ENCODE measurements at regions not wholly inside any gene's neighbourhood (a gene's known extent, or its start where the extent isn't known, plus 50 kb on each side); places are given as distances from the start of the nearest gene placed in this dataset.

DNA sequence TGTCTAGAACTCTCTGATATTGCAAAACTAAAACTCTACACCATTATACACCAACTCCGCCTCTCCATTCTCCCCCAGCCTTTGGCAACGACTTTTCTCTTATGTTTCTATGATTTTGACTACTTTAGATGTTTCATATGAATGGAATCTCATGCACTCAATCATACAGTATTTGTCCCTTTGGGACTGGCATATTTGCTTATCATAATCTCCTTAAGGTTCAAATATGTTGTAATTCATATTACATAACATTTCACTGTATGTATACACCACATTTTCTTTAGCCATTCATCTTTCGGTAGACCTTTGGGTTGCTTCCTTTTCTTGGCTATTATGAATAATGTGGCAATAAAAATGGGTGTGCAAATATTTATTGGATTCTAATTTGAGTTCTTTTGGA, 164.4 kb downstream of the ARL4A start:
- intact Hi-C loops (cut with micrococcal nuclease): no loop called here

DNA sequence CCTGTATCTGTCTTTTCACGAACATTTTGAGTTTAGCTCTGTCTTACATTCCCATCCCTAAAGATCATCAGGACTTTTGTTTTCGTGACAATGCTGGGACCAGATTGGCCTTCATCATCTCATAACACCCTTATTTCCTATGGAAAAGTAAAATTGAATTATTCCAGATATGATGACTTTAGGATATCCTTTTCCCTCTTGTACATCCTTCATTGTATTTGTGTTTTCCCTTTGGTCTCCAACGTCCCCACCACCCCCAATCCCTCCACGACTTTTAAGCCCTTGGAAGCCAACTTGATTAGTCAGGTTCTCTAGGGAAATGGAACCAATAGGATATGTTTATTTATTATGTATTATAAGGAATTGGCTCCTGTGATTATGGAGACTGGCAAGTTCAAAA, 167.6 kb downstream of the ARL4A start:
- no peaks in the 10 kb centered on the region for H3K4me1 Mint-ChIP-seq (ENCODE audit: low read depth)
- intact Hi-C loops (cut with micrococcal nuclease): no loop called here
- H3K27me3 Mint-ChIP-seq (ENCODE audit: low read depth): no peaks in the 10 kb centered on the region
- H3K9me3 Mint-ChIP-seq: no peaks in the 10 kb centered on the region
- no peak overlapping the region for H3K27ac Mint-ChIP-seq
- DNase-seq (ENCODE audit: low spot score): no peak
- H3K4me3 Mint-ChIP-seq (ENCODE audit: low read depth): no peak overlapping the region
- H3K36me3 Mint-ChIP-seq (ENCODE audit: low read depth): no peaks in the 10 kb centered on the region

More for the DNA sequence above, 164.4 kb downstream of the ARL4A start:
- peaks cover 6% of the 10 kb centered on the region for H3K27me3 Mint-ChIP-seq (ENCODE audit: low read depth)
- DNase-seq (ENCODE audit: low spot score): no peak
- H3K4me1 Mint-ChIP-seq (ENCODE audit: low read depth): no peaks in the 10 kb centered on the region
- no peak overlapping the region for H3K27ac Mint-ChIP-seq
- H3K36me3 Mint-ChIP-seq (ENCODE audit: low read depth): no peaks in the 10 kb centered on the region
- no peaks in the 10 kb centered on the region for H3K9me3 Mint-ChIP-seq
- H3K4me3 Mint-ChIP-seq (ENCODE audit: low read depth): no peak overlapping the region

DNA sequence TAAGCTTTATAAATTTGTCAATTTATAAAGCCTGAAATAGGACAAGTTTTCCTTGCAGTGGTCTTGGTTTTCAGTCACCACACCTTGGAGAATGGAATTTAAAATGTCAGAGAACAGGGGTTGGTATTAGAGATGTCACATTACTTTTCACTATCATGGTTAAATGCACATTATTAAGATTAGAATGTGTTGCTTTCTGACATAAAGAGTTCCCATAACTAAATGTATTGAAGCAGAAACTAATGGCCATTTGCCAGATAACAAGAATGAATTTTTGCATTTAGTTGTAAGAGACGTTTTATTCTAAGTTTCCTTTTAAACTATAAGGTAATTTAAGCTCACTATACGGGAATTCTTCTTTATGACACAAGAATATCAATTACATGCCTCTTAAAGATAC, 172.3 kb downstream of the ARL4A start:
- no peaks in the 10 kb centered on the region for H3K9me3 Mint-ChIP-seq
- no peaks in the 10 kb centered on the region for H3K27me3 Mint-ChIP-seq (ENCODE audit: low read depth)
- intact Hi-C loops (cut with micrococcal nuclease): no loop called here
- H3K4me3 Mint-ChIP-seq (ENCODE audit: low read depth): no peak overlapping the region
- no peaks in the 10 kb centered on the region for H3K36me3 Mint-ChIP-seq (ENCODE audit: low read depth)
- DNase-seq (ENCODE audit: low spot score): no peak
- no peaks in the 10 kb centered on the region for H3K4me1 Mint-ChIP-seq (ENCODE audit: low read depth)
- no peak overlapping the region for H3K27ac Mint-ChIP-seq

DNA sequence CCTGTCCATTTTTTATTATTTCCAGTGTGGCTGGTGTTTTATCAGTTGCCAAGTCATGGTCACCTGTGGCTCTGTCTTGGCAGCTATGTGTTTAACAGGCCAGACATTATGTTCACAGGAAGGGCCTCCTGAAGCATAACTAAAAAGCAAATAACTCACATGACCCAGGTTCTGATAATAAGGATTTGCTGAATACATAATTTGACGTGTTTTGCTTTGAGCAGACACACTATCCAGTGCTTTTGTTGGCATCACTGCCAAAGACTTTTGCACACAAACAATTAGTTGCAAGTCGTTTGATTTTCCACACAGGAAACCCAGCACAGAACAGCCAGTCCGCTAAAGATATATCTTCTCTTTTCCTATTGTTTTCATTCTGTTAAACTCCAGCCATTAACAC, 173.6 kb downstream of the ARL4A start:
- no peaks in the 10 kb centered on the region for H3K36me3 Mint-ChIP-seq (ENCODE audit: low read depth)
- no peaks in the 10 kb centered on the region for H3K9me3 Mint-ChIP-seq
- intact Hi-C loops (cut with micrococcal nuclease): no loop called here
- H3K27ac Mint-ChIP-seq: no peak overlapping the region
- no peak overlapping the region for H3K4me3 Mint-ChIP-seq (ENCODE audit: low read depth)
- H3K27me3 Mint-ChIP-seq (ENCODE audit: low read depth): no peaks in the 10 kb centered on the region
- DNase-seq (ENCODE audit: low spot score): no peak
- H3K4me1 Mint-ChIP-seq (ENCODE audit: low read depth): no peaks in the 10 kb centered on the region

DNA sequence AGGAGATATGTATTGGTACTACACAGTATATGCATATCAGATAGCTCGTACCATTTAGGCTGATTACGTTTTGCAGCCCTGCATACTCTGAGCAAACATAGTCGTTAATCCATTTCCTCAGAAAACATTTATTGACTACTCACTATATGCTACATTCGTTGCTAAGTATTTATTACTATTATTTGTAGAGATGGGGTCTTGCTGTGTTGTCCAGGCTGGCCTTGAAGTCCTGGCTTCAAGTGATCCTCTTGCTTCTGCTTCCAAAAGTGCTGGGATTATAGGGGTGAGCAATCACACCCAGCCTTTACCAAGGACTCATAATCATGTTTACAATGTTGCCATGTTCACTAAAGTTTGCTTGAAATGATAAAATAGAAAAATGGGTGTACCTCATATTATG, 174.7 kb downstream of the ARL4A start:
- Mint-ChIP-seq H3K27me3 (ENCODE audit: low read depth) (no peaks in the 10 kb centered on the region), H3K9me3 (no peaks in the 10 kb centered on the region), H3K4me1 (ENCODE audit: low read depth) (no peaks in the 10 kb centered on the region), H3K27ac (no peak overlapping the region), H3K4me3 (ENCODE audit: low read depth) (no peak overlapping the region), H3K36me3 (ENCODE audit: low read depth) (no peaks in the 10 kb centered on the region)
- intact Hi-C loops (cut with micrococcal nuclease): no loop called here
- DNase-seq (ENCODE audit: low spot score): no peak

DNA sequence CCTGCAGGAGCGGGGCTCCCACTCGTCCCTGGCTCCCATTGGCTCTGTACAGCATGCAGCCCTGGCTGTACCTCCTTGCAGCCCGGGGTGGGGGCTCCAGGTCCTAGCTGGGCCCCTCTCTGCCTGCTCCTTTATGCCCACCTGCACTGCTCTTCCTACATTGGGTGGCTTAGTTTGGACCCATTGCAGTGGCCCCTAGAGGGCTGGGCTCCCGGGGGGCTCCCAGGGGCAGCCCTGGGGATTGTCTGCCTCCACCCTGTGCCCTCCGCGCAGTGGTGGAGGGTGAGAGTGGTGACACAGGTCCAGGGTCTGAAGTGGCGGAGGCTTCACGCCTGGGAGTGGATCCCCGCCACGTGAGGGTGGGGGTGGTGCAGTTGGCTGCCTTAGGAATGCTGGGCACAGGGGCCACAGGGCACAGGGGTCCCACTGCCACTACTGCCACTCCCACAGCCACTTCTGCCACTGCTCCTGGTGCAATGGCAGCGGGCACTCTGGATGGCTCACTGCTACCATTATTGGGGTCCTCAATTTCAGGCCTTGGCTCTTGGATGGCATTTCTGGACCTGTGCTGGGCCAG, 177.1 kb downstream of the ARL4A start:
- intact Hi-C loops (cut with micrococcal nuclease): no loop called here

DNA sequence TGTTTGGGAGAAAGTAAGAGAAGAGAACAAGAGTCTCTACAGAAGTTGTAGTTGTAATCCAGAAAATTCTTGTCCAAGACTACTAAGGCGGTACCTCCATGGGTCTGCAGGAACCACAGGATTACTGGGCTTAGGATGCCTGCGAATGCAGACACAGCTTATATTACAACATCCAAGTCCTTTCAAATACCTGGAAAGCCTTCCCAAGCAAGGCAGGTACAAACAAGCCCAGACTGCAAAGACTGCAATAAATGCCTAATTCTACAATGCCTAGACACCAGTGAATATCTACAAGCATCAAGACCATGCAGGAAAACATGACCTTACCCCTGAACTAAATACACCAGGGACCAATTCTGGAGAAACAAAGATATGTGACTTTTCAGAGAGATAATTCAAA, 178.2 kb downstream of the ARL4A start:
- Mint-ChIP-seq H3K27ac (no peak overlapping the region), H3K36me3 (ENCODE audit: low read depth) (no peaks in the 10 kb centered on the region), H3K4me3 (ENCODE audit: low read depth) (no peak overlapping the region), H3K27me3 (ENCODE audit: low read depth) (no peaks in the 10 kb centered on the region), H3K4me1 (ENCODE audit: low read depth) (no peaks in the 10 kb centered on the region), H3K9me3 (no peaks in the 10 kb centered on the region)
- intact Hi-C loops (cut with micrococcal nuclease): no loop called here
- no peak for DNase-seq (ENCODE audit: low spot score)

More for the DNA sequence above, 177.1 kb downstream of the ARL4A start:
- H3K9me3 Mint-ChIP-seq: no peaks in the 10 kb centered on the region
- no peaks in the 10 kb centered on the region for H3K36me3 Mint-ChIP-seq (ENCODE audit: low read depth)
- H3K27ac Mint-ChIP-seq: no peak overlapping the region
- DNase-seq (ENCODE audit: low spot score): no peak
- no peaks in the 10 kb centered on the region for H3K4me1 Mint-ChIP-seq (ENCODE audit: low read depth)
- H3K27me3 Mint-ChIP-seq (ENCODE audit: low read depth): no peaks in the 10 kb centered on the region
- no peak overlapping the region for H3K4me3 Mint-ChIP-seq (ENCODE audit: low read depth)

DNA sequence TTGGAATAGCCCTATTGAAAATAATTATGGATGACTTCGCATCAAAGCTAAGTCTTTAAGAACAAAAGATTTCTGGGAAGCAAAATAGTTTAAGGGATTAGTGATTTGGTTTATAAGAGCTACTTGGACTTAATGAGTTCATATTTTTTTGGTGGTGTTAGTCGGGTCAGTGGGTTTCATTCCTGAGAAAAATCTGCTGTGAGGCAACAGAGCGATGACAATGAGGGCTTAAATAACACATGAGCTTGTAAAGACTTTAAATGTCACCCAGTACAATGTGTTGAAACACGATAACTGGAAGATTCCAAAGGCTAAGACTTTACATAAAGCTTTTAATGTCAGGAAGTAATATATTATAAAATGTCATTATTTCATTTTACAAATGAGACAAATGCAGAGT, 178.8 kb downstream of the ARL4A start:
- H3K9me3 Mint-ChIP-seq: no peaks in the 10 kb centered on the region
- H3K27ac Mint-ChIP-seq: no peak overlapping the region
- no peaks in the 10 kb centered on the region for H3K4me1 Mint-ChIP-seq (ENCODE audit: low read depth)
- no peaks in the 10 kb centered on the region for H3K36me3 Mint-ChIP-seq (ENCODE audit: low read depth)
- intact Hi-C loops (cut with micrococcal nuclease): no loop called here
- no peak overlapping the region for H3K4me3 Mint-ChIP-seq (ENCODE audit: low read depth)
- no peak for DNase-seq (ENCODE audit: low spot score)
- H3K27me3 Mint-ChIP-seq (ENCODE audit: low read depth): no peaks in the 10 kb centered on the region

DNA sequence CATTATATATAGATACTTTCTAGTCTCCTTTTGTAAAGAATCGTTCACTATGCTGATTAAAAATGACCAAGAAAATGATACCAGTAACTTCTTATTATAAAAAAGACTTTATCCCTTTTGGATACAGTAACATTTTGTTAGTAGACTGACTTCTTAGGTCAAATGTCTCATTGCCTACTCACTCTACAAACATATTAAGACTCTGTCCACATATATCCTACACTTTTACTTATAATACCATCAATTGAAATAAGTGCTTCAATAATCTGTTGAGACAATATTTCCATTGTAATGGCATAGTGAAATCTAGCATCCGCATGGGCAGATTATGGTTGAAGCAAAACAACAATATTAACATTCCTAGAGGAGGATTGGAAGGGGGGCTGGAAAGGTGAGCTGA, 180.6 kb downstream of the ARL4A start:
- Mint-ChIP-seq H3K27ac (no peak overlapping the region), H3K27me3 (ENCODE audit: low read depth) (no peaks in the 10 kb centered on the region), H3K4me1 (ENCODE audit: low read depth) (no peaks in the 10 kb centered on the region), H3K4me3 (ENCODE audit: low read depth) (no peak overlapping the region), H3K9me3 (no peaks in the 10 kb centered on the region), H3K36me3 (ENCODE audit: low read depth) (no peaks in the 10 kb centered on the region)
- intact Hi-C loops (cut with micrococcal nuclease): no loop called here
- no peak for DNase-seq (ENCODE audit: low spot score)

DNA sequence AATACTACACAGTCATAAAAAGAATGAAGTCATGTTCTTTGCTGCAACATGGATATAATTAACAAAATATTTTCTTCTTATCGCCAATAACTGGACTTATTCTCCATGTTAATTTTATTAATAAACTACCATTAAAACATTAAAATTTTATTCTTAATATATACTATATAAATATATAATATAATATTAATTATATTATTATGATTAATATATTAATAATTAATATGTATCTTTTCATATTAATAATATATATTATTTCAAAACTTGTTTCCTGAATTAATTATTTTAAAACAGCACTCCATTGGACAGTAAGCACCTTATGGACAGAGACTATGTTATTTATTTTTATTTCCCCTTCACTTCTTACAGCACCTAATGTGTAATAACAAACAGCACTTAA, 182.8 kb downstream of the ARL4A start:
- no peaks in the 10 kb centered on the region for H3K36me3 Mint-ChIP-seq (ENCODE audit: low read depth)
- no peaks in the 10 kb centered on the region for H3K9me3 Mint-ChIP-seq
- no peak overlapping the region for H3K4me3 Mint-ChIP-seq (ENCODE audit: low read depth)
- intact Hi-C loops (cut with micrococcal nuclease): no loop called here
- H3K4me1 Mint-ChIP-seq (ENCODE audit: low read depth): no peaks in the 10 kb centered on the region
- DNase-seq (ENCODE audit: low spot score): no peak
- H3K27ac Mint-ChIP-seq: no peak overlapping the region
- H3K27me3 Mint-ChIP-seq (ENCODE audit: low read depth): no peaks in the 10 kb centered on the region

DNA sequence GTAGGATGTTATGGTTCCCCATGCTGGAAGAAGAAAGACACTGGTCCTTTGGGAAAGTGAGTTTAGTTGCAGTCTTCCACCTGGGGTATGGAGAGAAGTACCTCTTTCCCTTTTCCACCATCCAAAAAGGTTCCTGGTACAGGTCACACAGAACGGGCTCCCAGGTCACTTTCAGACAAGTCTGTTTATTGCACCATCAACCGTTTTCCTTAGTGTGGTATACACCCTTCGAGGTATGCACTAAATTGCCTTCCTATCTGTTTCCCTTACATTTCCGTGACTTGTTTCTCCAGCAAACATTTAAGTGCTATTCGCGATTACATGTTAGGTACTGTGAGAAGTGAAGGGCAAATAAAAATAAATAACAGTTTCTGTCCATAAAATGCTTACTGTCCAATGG, 185.1 kb downstream of the ARL4A start:
- Mint-ChIP-seq H3K36me3 (ENCODE audit: low read depth) (no peaks in the 10 kb centered on the region), H3K9me3 (no peaks in the 10 kb centered on the region), H3K4me3 (ENCODE audit: low read depth) (no peak overlapping the region), H3K27ac (no peak overlapping the region), H3K4me1 (ENCODE audit: low read depth) (no peaks in the 10 kb centered on the region), H3K27me3 (ENCODE audit: low read depth) (no peaks in the 10 kb centered on the region)
- DNase-seq (ENCODE audit: low spot score): no peak
- intact Hi-C loops (cut with micrococcal nuclease): no loop called here

DNA sequence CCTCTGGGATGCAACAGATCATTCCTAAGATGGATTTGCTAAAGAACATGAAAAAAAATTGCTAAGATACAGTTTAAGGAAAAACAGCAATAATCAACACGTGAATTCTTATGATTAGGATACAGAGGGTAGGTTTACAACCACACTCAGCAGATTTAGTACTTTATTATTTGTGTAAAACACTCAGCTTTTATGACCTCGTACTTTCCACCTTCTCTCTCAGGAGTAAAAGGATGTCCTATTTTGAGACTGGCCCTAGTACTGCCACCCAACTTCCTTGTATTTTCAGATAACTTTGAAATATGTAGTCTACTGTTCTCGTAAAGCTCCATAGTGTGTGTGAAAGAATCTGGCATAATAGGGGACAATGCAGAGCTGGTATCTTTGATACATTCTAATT, 186.1 kb downstream of the ARL4A start:
- H3K27me3 Mint-ChIP-seq (ENCODE audit: low read depth): no peaks in the 10 kb centered on the region
- intact Hi-C loops (cut with micrococcal nuclease): no loop called here
- no peaks in the 10 kb centered on the region for H3K4me1 Mint-ChIP-seq (ENCODE audit: low read depth)
- H3K4me3 Mint-ChIP-seq (ENCODE audit: low read depth): no peak overlapping the region
- DNase-seq (ENCODE audit: low spot score): no peak
- no peak overlapping the region for H3K27ac Mint-ChIP-seq
- no peaks in the 10 kb centered on the region for H3K36me3 Mint-ChIP-seq (ENCODE audit: low read depth)
- H3K9me3 Mint-ChIP-seq: no peaks in the 10 kb centered on the region

DNA sequence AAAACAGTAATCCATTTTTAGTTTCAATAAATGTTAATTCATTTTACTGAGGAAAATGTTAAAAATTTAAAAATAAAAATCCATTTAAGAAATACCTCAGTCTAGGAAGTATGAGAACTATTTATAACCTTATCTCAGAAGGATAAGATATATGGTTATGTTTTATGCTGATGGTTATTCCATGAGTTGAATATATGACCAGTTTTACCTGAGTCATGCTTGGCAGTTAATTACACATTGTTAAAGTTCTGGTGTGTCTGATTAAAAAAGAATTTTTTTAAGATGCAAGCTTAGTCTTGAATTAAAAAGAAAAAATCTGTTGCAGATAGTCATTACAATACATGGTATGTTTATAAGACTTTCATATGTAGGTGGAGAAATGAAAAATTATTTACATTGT, 191.7 kb downstream of the ARL4A start:
- no peak overlapping the region for H3K27ac Mint-ChIP-seq
- DNase-seq (ENCODE audit: low spot score): no peak
- H3K36me3 Mint-ChIP-seq (ENCODE audit: low read depth): no peaks in the 10 kb centered on the region
- no peaks in the 10 kb centered on the region for H3K4me1 Mint-ChIP-seq (ENCODE audit: low read depth)
- intact Hi-C loops (cut with micrococcal nuclease): no loop called here
- peaks cover 4% of the 10 kb centered on the region for H3K27me3 Mint-ChIP-seq (ENCODE audit: low read depth)
- no peaks in the 10 kb centered on the region for H3K9me3 Mint-ChIP-seq
- H3K4me3 Mint-ChIP-seq (ENCODE audit: low read depth): no peak overlapping the region

DNA sequence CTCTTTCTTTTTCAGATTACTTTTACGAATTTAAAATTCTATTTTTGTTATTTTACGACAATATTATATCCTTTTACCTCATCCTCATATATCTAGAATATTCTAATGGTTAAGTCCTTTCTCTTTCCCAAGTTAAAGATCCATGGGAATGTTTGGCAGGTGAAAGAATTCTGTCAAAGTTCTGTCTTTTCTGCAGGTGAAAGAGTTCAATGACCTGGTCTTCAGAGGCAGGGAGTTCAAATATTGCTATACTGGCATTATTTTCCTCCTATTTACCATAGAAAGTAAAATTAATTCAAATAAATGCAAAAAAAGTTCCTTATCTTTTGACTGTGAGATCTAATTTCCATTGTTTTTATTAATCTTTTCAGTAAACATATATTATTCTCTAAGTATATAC, 194.3 kb downstream of the ARL4A start:
- Mint-ChIP-seq H3K36me3 (ENCODE audit: low read depth) (no peaks in the 10 kb centered on the region), H3K4me3 (ENCODE audit: low read depth) (no peak overlapping the region), H3K27ac (no peak overlapping the region), H3K9me3 (no peaks in the 10 kb centered on the region), H3K27me3 (ENCODE audit: low read depth) (peaks cover 4% of the 10 kb centered on the region), H3K4me1 (ENCODE audit: low read depth) (no peaks in the 10 kb centered on the region)
- no peak for DNase-seq (ENCODE audit: low spot score)
- intact Hi-C loops (cut with micrococcal nuclease): no loop called here

All from activated T-helper 2 cell treated with anti-CD3 and anti-CD28 coated beads, Interferon-gamma antibody, Interleukin-2, Interleukin-4, amounts not matched to agents 10 μg/mL and 5 μg/mL and 100 μg/mL, durations not matched to agents 14 hours and 24 hours and 36 hours (primary cell).